GM18520 (cell line): ENCODE measurements at regions not wholly inside any gene's neighbourhood (a gene's known extent, or its start where the extent isn't known, plus 50 kb on each side); places are given as distances from the start of the nearest gene placed in this dataset.

ENCODE experiments used
- ATAC-seq: cut with Tn5 transposase; IDR thresholded peaks from one replicate; pipeline ENCODE4 v1.9.1; 2021; ENCODE audit not compliant: unreplicated experiment

- ATAC-seq, result no peak
These were observed 335.8 kb upstream of the THRB start for GRCh38 chr3:24830230-24831152.

DNA sequence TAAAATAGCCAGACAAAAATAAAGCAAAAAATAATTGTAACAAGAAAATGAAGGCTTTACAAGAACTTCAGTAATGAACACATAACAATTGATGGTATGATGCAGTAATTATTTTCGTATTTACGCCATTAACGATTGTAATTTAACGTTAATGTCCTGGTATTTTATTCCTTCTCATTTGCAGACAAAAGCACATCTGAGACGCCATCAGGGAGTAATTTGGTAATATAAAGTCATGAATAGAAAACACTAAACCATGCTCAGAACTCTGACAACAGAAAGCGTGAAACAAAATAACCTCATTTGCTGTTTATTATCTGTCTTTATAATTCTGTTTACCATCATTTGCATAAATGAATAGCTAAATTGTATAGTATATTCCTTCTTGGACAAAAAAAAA lies 336.6 kb upstream of the THRB start:
- ATAC-seq, result no peak

DNA sequence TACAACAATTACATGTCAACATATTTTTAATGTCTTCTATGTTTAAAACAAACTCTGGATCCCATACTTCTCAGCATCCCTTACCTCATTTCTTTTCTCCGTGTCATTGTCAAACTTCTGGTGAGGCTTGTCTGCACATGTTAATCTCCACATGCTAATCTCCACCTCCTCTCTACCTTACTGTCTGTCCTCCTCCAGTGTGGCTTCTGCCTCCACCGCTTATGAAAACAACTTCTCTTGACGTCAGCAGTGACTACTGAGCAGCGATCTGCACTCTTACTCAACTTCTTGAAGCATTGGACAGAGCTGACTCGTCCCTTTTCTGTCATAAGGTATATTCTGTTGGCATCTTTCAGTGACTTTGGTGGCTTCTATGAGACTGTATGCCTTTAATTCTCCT lies 338.2 kb upstream of the THRB start:
- no peak for ATAC-seq

DNA sequence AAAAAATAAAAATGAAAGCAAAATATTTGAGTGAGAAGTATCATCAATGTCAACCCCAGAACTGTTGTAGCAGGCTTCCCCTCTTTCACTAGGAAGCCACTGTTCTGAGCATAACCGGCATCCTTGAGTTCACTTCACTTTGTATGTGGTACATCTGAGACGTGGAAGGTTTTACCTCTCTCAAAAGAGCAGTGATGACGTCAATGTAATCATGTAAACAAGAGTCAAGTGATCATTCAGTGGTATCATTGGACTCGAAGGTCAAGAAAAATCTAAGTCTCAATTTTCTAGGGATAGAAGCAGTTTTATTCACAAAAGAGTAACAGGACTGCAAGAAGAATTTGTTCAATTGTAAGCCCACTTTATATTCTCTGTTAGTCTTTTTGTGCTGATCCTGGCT lies 339.8 kb upstream of the THRB start:
- ATAC-seq, result no peak

- no peak for ATAC-seq
These were observed 340.9 kb upstream of the THRB start for GRCh38 chr3:24835510-24835909.

DNA sequence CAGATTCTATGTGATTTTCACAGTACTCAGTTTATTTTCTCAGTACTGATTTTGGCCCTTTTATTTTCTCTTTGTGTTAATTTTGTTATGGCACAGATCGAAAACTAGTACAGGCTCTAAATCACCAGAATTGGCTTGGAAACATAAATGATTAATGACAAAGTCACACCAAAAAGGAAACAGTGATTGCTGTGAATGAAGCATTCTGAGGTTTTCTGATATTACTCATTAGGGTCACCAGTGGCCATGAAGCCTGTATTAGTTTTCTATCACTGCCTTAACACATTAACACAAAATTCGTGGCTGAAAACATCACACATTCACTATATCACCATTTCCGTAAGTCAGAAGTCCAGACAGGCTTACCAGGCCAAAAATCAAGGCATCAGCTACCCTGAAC lies 343.0 kb upstream of the THRB start:
- ATAC-seq, result no peak

DNA sequence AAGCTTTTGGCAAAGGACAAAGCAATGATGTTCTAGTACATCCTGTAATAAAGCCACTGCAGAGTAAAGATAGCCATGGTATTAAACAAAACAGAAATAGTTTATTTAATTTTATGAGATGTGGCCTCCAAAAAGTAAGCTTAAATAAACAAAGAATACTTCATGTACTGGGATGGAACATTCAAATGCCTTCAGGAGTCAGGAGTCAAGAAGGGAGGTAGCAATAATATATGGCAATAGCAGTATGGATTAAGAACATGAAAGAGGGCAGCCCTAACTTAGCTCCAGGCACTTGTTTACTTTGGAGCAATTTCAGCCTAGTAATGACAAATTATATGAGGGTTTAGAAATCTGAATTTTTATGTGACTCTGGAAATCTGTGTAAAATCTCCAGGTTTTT lies 343.9 kb upstream of the THRB start:
- no peak for ATAC-seq

DNA sequence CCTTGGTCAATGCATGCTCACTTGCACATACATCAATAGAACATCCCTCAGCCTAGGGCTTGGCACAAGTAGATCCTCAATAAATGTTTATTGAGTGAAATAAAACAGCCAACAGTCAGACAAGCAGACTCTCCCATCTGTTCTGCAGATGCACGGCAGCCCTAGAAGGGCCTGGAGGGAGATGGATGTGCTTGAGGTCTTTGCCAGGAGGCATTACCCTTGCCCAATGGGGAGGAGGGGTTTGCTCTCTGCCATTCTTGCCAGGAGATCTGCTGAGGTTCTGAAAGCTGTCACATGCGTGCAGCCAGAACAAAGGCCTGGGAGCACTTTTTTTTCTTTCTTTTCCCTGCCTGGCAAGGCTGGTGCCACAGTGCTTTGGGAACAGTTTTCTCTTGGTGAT lies 349.3 kb upstream of the THRB start:
- no peak for ATAC-seq

DNA sequence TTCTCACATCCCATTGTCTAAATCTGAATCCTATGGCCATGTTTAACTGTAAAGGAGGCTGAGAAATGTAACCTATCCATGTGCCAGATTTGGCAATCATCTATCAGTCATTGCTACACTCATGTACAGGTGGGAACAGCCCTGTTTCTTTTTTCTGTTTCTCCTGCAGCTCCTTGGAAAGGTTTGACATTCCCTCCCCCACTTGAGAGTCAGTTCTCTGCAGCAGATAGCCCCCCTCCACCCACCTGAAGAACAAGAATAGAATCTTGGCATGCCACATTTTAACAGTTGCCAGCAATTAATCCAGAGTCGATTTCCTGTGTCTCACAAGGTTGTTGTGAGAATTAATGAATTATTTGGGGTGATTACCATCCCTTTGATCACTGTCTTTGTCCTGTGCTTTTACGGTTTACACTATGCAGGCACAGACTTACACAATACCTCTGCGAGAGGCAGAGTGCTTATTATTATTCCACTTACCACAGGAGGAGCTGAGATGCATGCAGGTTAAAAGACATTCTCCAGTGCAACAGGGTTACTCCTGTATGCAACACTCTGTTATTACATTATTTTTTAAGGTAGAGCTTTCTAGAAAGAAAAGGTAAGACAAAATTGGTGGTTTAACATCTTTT lies 351.0 kb upstream of the THRB start:
- ATAC-seq, result no peak

DNA sequence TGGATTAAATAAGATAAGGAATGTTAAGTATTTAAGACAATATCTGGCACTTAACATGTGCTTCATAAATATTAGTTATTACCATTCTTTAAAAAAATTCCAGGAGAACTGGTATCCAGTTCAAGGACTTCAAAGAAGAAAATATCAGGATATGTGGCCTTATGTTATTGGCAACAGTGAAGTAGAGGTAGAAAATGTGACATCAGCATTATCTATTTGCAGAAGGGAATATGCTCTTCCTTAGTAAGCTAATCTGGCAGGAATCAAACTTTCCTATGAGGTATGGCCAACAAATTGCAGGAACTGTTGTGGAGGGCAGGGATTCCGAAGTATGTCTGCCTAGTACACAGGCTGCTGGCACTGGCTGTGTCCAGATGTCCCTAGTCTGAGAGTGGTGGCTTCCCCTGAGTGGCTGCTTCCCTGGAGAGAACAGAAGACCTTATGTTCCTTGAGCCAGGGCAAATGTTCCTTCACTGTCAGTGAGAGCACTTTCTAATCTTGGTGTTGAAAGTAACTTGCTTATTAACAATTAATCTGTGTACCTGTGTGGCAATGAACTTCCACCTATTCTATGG lies 351.7 kb upstream of the THRB start:
- ATAC-seq, result no peak

DNA sequence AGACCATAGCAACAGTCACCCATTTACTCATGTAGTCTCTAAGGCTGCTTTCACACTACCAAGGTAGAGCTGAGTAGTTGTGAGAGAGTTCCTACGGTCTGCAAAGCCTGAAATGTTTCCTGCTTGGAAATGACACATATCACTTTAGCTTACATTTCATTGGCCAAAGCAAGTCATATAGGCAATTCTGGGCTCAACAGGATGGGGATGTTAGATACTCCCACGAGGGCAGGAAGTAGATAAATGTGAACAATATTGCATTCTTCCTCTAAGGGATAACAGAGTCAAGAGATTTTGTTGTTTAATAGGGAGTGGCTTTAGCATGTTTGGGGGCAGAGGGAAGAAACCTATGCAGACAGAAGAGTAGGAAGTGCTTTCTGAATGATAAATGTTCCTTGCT lies 355.6 kb upstream of the THRB start:
- no peak for ATAC-seq

GRCh38 chr3:24853685-24854490 lies 359.2 kb upstream of the THRB start:
- no peak for ATAC-seq

- no peak for ATAC-seq
These were observed 360.1 kb upstream of the THRB start for GRCh38 chr3:24854748-24855147.

DNA sequence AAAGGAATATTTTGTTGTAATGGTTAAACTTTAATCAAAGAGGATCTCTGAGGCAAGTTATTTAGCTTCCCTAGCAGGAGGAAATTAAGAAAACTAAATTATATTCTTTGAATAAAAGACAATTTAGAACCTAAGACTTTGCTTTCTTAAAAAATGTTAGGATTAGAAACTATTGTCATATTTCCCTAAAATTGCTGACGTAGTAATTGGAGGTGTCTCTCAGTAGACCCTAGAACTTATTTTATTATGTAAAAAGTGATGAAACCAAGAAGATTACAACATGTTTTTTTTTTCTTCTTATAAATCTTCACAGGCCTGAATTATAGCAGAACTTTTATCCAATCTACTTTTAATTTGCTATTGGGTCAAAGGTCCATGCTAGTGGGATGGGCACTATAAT lies 363.3 kb upstream of the THRB start:
- no peak for ATAC-seq

GRCh38 chr3:24863215-24863614 lies 368.6 kb upstream of the THRB start:
- ATAC-seq, result no peak

DNA sequence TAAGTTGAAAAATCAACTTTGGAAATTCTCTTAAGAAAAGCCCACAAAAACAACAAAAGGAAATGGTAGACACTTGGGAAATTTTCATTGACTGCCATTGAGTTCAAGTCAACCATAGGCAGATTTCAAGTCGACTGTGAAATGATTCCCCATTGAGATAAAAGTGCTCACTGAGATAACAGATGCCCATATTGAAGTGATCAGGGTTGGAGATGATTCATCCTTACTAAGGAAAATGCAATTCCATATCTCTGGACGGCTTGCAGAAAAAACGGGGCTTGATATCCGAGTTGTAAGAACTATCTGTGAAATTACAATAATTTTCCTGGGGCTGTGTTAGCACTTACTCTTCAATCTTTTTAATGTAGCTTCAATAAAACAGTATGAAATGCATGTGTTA lies 373.1 kb upstream of the THRB start:
- no peak for ATAC-seq

DNA sequence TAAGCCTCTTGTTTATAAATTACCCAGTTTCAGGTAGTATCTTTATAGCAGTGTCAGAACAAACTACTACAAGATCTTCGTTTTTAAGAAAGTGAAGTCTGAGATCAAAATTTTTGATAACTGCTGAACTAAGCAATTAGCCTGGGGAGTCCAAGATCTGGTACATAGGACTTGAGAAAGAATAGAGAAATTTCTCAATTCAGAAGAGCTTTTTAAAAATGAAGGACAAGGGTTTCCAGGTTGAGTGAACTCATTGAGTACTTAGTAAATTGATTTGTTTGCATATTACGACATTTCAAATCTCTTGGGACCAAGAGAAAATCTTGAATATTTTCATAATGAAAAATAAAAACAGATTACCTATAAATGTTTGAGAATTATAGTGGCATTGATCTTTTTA lies 386.6 kb upstream of the THRB start:
- no peak for ATAC-seq

DNA sequence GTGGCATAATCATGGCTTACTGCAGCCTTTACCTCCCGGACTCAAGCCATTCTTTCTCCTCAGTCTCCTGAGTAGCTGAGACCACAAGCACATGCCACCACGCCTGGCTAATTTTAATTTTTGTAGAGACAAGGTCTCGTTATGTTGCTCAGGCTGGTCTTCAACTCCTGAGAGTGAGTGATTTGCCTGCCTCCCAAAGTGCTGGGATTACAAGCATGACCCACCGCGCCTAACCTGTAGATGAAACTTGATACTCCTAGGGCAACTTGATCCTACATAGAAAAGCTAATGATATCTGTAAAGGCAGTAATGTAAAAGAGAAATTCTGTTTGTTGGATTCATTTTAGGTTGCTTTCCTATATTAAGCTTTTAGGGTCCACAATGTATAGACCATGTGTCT lies 391.9 kb upstream of the THRB start:
- ATAC-seq, result no peak

DNA sequence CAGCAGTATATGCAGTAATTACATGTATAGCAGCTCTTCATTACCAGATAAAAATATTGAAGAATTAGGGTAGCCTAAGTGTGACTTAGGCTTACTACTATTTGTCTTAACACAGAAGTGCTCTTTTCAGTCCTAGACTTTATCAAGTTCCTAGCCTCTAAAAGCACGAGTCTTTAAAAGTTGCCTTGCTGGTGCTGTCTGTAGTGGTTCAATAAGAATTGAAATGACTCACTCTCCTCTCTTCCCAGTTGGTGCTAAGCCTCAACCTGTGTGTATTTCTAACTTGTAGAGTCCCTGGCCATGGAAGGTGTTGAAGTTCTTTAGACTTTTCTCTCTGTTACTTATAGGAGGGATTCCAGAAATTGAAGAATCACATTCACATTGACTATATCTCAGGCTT lies 395.4 kb upstream of the THRB start:
- ATAC-seq, result no peak

GRCh38 chr3:24899373-24899772 lies 404.7 kb upstream of the THRB start:
- ATAC-seq, result no peak

- no peak for ATAC-seq
These were observed 405.4 kb upstream of the THRB start for GRCh38 chr3:24899901-24900603.
